GM12875 (cell line): ENCODE measurements at regions not wholly inside any gene's neighbourhood (a gene's known extent, or its start where the extent isn't known, plus 50 kb on each side); places are given as distances from the start of the nearest gene placed in this dataset.

Experiments used
- H3K4me3 ChIP-seq: one replicate; pipeline ENCODE4 v1.5.1; 2011; ENCODE audit warnings: low read depth, low read length, control low read depth
- CTCF ChIP-seq: IDR thresholded peaks from 2 replicates; pipeline ENCODE4 v1.5.1; 2011; ENCODE audit warnings: low read depth, mild to moderate bottlenecking, control low read depth, inconsistent platforms, low read length, moderate library complexity, borderline replicate concordance; ENCODE audit not compliant: insufficient read depth

GRCh38 chr5:4145511-4145910 is 549.9 kb downstream of the IRX1 start:
- no peak overlapping the region for H3K4me3 ChIP-seq
- TF ChIP-seq CTCF: no peak

GRCh38 chr5:4148009-4148408 is 552.4 kb downstream of the IRX1 start:
- H3K4me3 ChIP-seq: no peak overlapping the region
- TF ChIP-seq CTCF: no peak

GRCh38 chr5:4150067-4150466 is 554.4 kb downstream of the IRX1 start:
- no peak for TF ChIP-seq CTCF
- H3K4me3 ChIP-seq: no peak overlapping the region

GRCh38 chr5:4156153-4156552 is 560.5 kb downstream of the IRX1 start:
- H3K4me3 ChIP-seq: no peak overlapping the region
- TF ChIP-seq CTCF: no peak

GRCh38 chr5:4156889-4157288 is 561.3 kb downstream of the IRX1 start:
- TF ChIP-seq CTCF: no peak
- no peak overlapping the region for H3K4me3 ChIP-seq

- no peak for TF ChIP-seq CTCF
These were observed 563.3 kb downstream of the IRX1 start for GRCh38 chr5:4158750-4159447.

GRCh38 chr5:4159681-4160080 is 564.0 kb downstream of the IRX1 start:
- no peak overlapping the region for H3K4me3 ChIP-seq
- TF ChIP-seq CTCF: no peak

More at GRCh38 chr5:4158750-4159447, 563.3 kb downstream of the IRX1 start:
- H3K4me3 ChIP-seq: no peak overlapping the region
